GM18517 (cell line): ENCODE measurements at regions not wholly inside any gene's neighbourhood (a gene's known extent, or its start where the extent isn't known, plus 50 kb on each side); places are given as distances from the start of the nearest gene placed in this dataset.
"Not testable (repeated sequence)": the region's sequence is repeated elsewhere in the genome, so short reads cannot be mapped to it uniquely, and the experiment has no call there.

Experiments
- ATAC-seq: cut with Tn5 transposase; IDR thresholded peaks from one replicate; pipeline ENCODE4 v1.9.1; 2021; ENCODE audit warnings: mild to moderate bottlenecking, moderate library complexity; ENCODE audit not compliant: unreplicated experiment

GRCh38 chr6:85236636-85237035 is 213.2 kb upstream of the NT5E start:
- no peak for ATAC-seq

- ATAC-seq, result not testable (repeated sequence)
Measured at GRCh38 chr6:85227345-85227744, 222.5 kb upstream of the NT5E start.

GRCh38 chr6:85212794-85213193 is 237.1 kb upstream of the NT5E start:
- ATAC-seq, result not testable (repeated sequence)

GRCh38 chr6:85195243-85195642 is 254.6 kb upstream of the NT5E start:
- ATAC-seq, result no peak

- ATAC-seq, result no peak
Measured at GRCh38 chr6:85193339-85193738, 256.5 kb upstream of the NT5E start.

- no peak for ATAC-seq
Measured at GRCh38 chr6:85192596-85192995, 257.3 kb upstream of the NT5E start.

GRCh38 chr6:85192186-85192585 is 257.7 kb upstream of the NT5E start:
- no peak for ATAC-seq

- ATAC-seq, result no peak
Measured at GRCh38 chr6:85191656-85192055, 258.2 kb upstream of the NT5E start.

- no peak for ATAC-seq
Measured at GRCh38 chr6:85186546-85187175, 263.2 kb upstream of the NT5E start.

- ATAC-seq, result no peak
Measured at GRCh38 chr6:85185977-85186376, 263.9 kb upstream of the NT5E start.

- no peak for ATAC-seq
Measured at GRCh38 chr6:85183841-85184240, 266.0 kb upstream of the NT5E start.

GRCh38 chr6:85172705-85173104 is 277.2 kb upstream of the NT5E start:
- no peak for ATAC-seq

GRCh38 chr6:85172161-85172560 is 277.7 kb upstream of the NT5E start:
- ATAC-seq, result no peak

GRCh38 chr6:85169189-85169588 is 280.7 kb upstream of the NT5E start:
- ATAC-seq, result no peak

- no peak for ATAC-seq
Measured at GRCh38 chr6:85168146-85168545, 281.7 kb upstream of the NT5E start.

- ATAC-seq, result no peak
Measured at GRCh38 chr6:85166114-85166741, 283.7 kb upstream of the NT5E start.

- ATAC-seq, result no peak
Measured at GRCh38 chr6:85163156-85164080, 286.5 kb upstream of the NT5E start.

GRCh38 chr6:85157311-85157710 is 292.6 kb upstream of the NT5E start:
- ATAC-seq, result no peak

- ATAC-seq, result no peak
Measured at GRCh38 chr6:85143676-85144075, 306.2 kb upstream of the NT5E start.

- no peak for ATAC-seq
Measured at GRCh38 chr6:85137865-85138264, 312.0 kb upstream of the NT5E start.

- no peak for ATAC-seq
Measured at GRCh38 chr6:85136310-85136709, 313.6 kb upstream of the NT5E start.
